NCI-H2227 (cell line): ENCODE measurements at regions not wholly inside any gene's neighbourhood (a gene's known extent, or its start where the extent isn't known, plus 50 kb on each side); places are given as distances from the start of the nearest gene placed in this dataset.

Experiments used
- DNase-seq: peaks from one replicate; lab custom pipeline; 2025; ENCODE audit not compliant: unreplicated experiment; lab: John Stamatoyannopoulos, UW

GRCh38 chr5:110027527-110028322, 338.0 kb downstream of the MAN2A1 start:
- no peak for DNase-seq

GRCh38 chr5:110031402-110032140, 341.8 kb downstream of the MAN2A1 start:
- DNase-seq = no peak

- no peak for DNase-seq
Observed at GRCh38 chr5:110032376-110032775, 342.6 kb downstream of the MAN2A1 start.

- no peak for DNase-seq
Observed at GRCh38 chr5:110034056-110034600, 344.4 kb downstream of the MAN2A1 start.

GRCh38 chr5:110038297-110038997, 348.7 kb downstream of the MAN2A1 start:
- no peak for DNase-seq

GRCh38 chr5:110040178-110040577, 350.5 kb downstream of the MAN2A1 start:
- DNase-seq = no peak

GRCh38 chr5:110043025-110043424, 353.3 kb downstream of the MAN2A1 start:
- DNase-seq = no peak

- no peak for DNase-seq
Observed at GRCh38 chr5:110045158-110045557, 355.4 kb downstream of the MAN2A1 start.

GRCh38 chr5:110048491-110048890, 358.8 kb downstream of the MAN2A1 start:
- no peak for DNase-seq

- no peak for DNase-seq
Observed at GRCh38 chr5:110049816-110050215, 360.1 kb downstream of the MAN2A1 start.

- DNase-seq = no peak
Observed at GRCh38 chr5:110050640-110051345, 361.1 kb downstream of the MAN2A1 start.

GRCh38 chr5:110053205-110053604, 363.5 kb downstream of the MAN2A1 start:
- no peak for DNase-seq

- no peak for DNase-seq
Observed at GRCh38 chr5:110053824-110054223, 364.1 kb downstream of the MAN2A1 start.

- DNase-seq = peak; percentile 4
Observed at GRCh38 chr5:110054240-110054639, 364.5 kb downstream of the MAN2A1 start.

GRCh38 chr5:110055302-110055701, 365.6 kb downstream of the MAN2A1 start:
- DNase-seq = no peak

GRCh38 chr5:110056580-110057114, 366.9 kb downstream of the MAN2A1 start:
- DNase-seq = no peak

- DNase-seq = no peak
Observed at GRCh38 chr5:110058175-110058574, 368.4 kb downstream of the MAN2A1 start.

- no peak for DNase-seq
Observed at GRCh38 chr5:110062246-110062645, 372.5 kb downstream of the MAN2A1 start.

GRCh38 chr5:110063640-110064602, 374.2 kb downstream of the MAN2A1 start:
- no peak for DNase-seq
